B cell (primary cell): ENCODE measurements at regions not wholly inside any gene's neighbourhood (a gene's known extent, or its start where the extent isn't known, plus 50 kb on each side); places are given as distances from the start of the nearest gene placed in this dataset.

Experiments used
- ATAC-seq: fragments of 200-7000 bp; cut with Tn5 transposase; one replicate; pipeline ENCODE4 v1.10.0; 2021; ENCODE audit warnings: low read depth, mild to moderate bottlenecking, moderate number of reproducible peaks, moderate library complexity
- CTCF ChIA-PET: fragments of 350-600 bp; sonication (Branson Sonifier 250); formaldehyde crosslinking; loops from one replicate; lab custom pipeline; 2021; ENCODE audit warnings: antibody characterized with exemption, inconsistent platforms; lab: Charles Lee
- POLR2A ChIA-PET: fragments of 350-600 bp; sonication (Branson Sonifier 250); formaldehyde crosslinking; loops from one replicate; lab custom pipeline; 2021; ENCODE audit warnings: antibody characterized with exemption; lab: Charles Lee
- DNase-seq: peaks from one replicate; pipeline ENCODE4 v3.0.0; 2013
- H2AFZ ChIP-seq: 2 replicates; pipeline ENCODE4 v1.6.1; 2012; ENCODE audit warnings: mild to moderate bottlenecking, low read depth, low read length; ENCODE audit not compliant: insufficient read depth, poor library complexity, severe bottlenecking
- H3K27ac ChIP-seq, 2 donors: 1 replicate in 1 of 2; 2 replicates in 1 of 2; pipeline ENCODE4 v1.5.1; 2012 to 2013; ENCODE audit warnings: low read length in 2 of 2, mild to moderate bottlenecking in 2 of 2, moderate library complexity in 1 of 2
- H3K27me3 ChIP-seq, 4 experiments: fragments of 200-600 bp in 1 of 4; sonication (generic) in 1 of 4; replicated peaks in 1 of 4; 1 replicate in 2 of 4; 2 replicates in 2 of 4; pipeline versions ENCODE4 v1.6.1 to v1.7.0; 2013 to 2016; ENCODE audit warnings: low read length in 3 of 4, mild to moderate bottlenecking in 2 of 4, mixed read lengths in 1 of 4, moderate library complexity in 1 of 4; ENCODE audit not compliant: insufficient read depth in 4 of 4, control insufficient read depth in 3 of 4; ENCODE audit errors: control extremely low read depth in 1 of 4
- H3K36me3 ChIP-seq, 2 experiments: replicated peaks in 1 of 2; 1 replicate in 1 of 2; 2 replicates in 1 of 2; pipeline versions ENCODE4 v1.6.1 to v1.7.1; 2013; ENCODE audit warnings: low read length in 1 of 2; ENCODE audit not compliant: insufficient read depth in 2 of 2, control insufficient read depth in 1 of 2; ENCODE audit errors: control extremely low read depth in 1 of 2, extremely low read depth in 1 of 2
- H3K4me1 ChIP-seq, 2 donors: fragments of 200-600 bp in 1 of 2; sonication (generic) in 1 of 2; 1 replicate in 1 of 2; 2 replicates in 1 of 2; pipeline versions ENCODE4 v1.5.1 to v1.6.1; 2013 to 2017; ENCODE audit warnings: low read length in 2 of 2; ENCODE audit not compliant: control insufficient read depth in 2 of 2, insufficient read depth in 2 of 2
- H3K4me2 ChIP-seq: replicated peaks from 2 replicates; pipeline ENCODE3; 2012; ENCODE audit warnings: mild to moderate bottlenecking, low read depth, low read length; ENCODE audit not compliant: poor library complexity, severe bottlenecking
- H3K4me3 ChIP-seq, 5 experiments: fragments of 200-600 bp in 1 of 5; sonication (generic) in 1 of 5; 1 replicate in 3 of 5; 2 replicates in 2 of 5; pipeline versions ENCODE4 v1.5.1 to v1.7.0; 2011 to 2016; ENCODE audit warnings: low read length in 4 of 5, mild to moderate bottlenecking in 4 of 5, low read depth in 2 of 5, control low read depth in 1 of 5, moderate library complexity in 1 of 5; ENCODE audit not compliant: insufficient read depth in 1 of 5; ENCODE audit errors: control extremely low read depth in 1 of 5, extremely low read depth in 1 of 5
- H3K79me2 ChIP-seq: fragments of 200-600 bp; sonication (generic); one replicate; pipeline ENCODE4 v1.6.0; 2016; ENCODE audit warnings: low read length; ENCODE audit not compliant: control insufficient read depth, insufficient read depth
- H3K9ac ChIP-seq: fragments of 200-600 bp; sonication (generic); 2 replicates; pipeline ENCODE4 v1.6.1; 2017; ENCODE audit warnings: mild to moderate bottlenecking, low read length, moderate library complexity
- H3K9me3 ChIP-seq, 3 donors: one replicate each; pipeline versions ENCODE4 v1.6.1 to v1.7.1; 2013; ENCODE audit warnings: low read length in 2 of 3; ENCODE audit not compliant: control insufficient read depth in 2 of 3, insufficient read depth in 1 of 3; ENCODE audit errors: control extremely low read depth in 1 of 3
- H4K20me1 ChIP-seq: 2 replicates; pipeline ENCODE4 v1.6.0; 2012; ENCODE audit warnings: mild to moderate bottlenecking, low read length; ENCODE audit not compliant: insufficient read depth, control insufficient read depth, poor library complexity, severe bottlenecking
- H3K27ac Mint-ChIP-seq: one replicate; pipeline ENCODE4 v1.8.0; 2021; ENCODE audit warnings: mixed read lengths
- H3K27me3 Mint-ChIP-seq: one replicate; pipeline ENCODE4 v1.8.0; 2021; ENCODE audit warnings: mixed read lengths
- H3K4me1 Mint-ChIP-seq: one replicate; pipeline ENCODE4 v1.8.0; 2021; ENCODE audit warnings: mixed read lengths
- H3K4me3 Mint-ChIP-seq: one replicate; pipeline ENCODE4 v1.8.0; 2021; ENCODE audit warnings: mixed read lengths
- H3K9me3 Mint-ChIP-seq: one replicate; pipeline ENCODE4 v1.8.0; 2022; ENCODE audit warnings: mixed read lengths; ENCODE audit not compliant: insufficient read depth
- CTCF ChIP-seq: fragments of 200-600 bp; IDR thresholded peaks from one replicate; pipeline ENCODE4 v1.8.0; 2022; ENCODE audit warnings: antibody characterized with exemption, mild to moderate bottlenecking
- EZH2 ChIP-seq: IDR thresholded peaks from 2 replicates; pipeline ENCODE4 v1.6.1; 2012; ENCODE audit warnings: borderline replicate concordance, low read depth, mild to moderate bottlenecking, moderate library complexity, low read length; ENCODE audit not compliant: insufficient read depth, poor library complexity, severe bottlenecking
- WGBS: methylation state at CpG from one replicate; pipeline ENCODE4 v1.1.5; 2013; ENCODE audit warnings: missing lambda C conversion rate; ENCODE audit not compliant: insufficient coverage; 5-methylcytosine and 5-hydroxymethylcytosine counted together
- intact Hi-C: fragments of 100-400 bp; cut with micrococcal nuclease; formaldehyde crosslinking; loops from one replicate; pipeline ENCODE4 v1.10.0; 2022

GRCh38 chr13:88162076-88162702, 491.0 kb downstream of the SLITRK5 start:
- Histone ChIP-seq H3K4me2 (no peak overlapping the region), H3K9ac (no peak overlapping the region), H3K27me3 (no peaks in the 10 kb centered on the region), H4K20me1 (no peaks in the 10 kb centered on the region), H3K79me2 (no peaks in the 10 kb centered on the region), H3K4me3 (no peak overlapping the region), H3K9me3 (no peaks in the 10 kb centered on the region), H2AFZ (no peak overlapping the region), H3K36me3 (no peaks in the 10 kb centered on the region), H3K27ac (no peak overlapping the region), H3K4me1 (no peaks in the 10 kb centered on the region)
- Mint-ChIP-seq H3K4me3 (no peak overlapping the region), H3K9me3 (peaks cover 2% of the 10 kb centered on the region), H3K27me3 (no peaks in the 10 kb centered on the region), H3K4me1 (no peaks in the 10 kb centered on the region), H3K27ac (no peak overlapping the region)
- ChIA-PET POLR2A (no interaction called here), CTCF (no interaction called here)
- 40% methylated on average over 1 of the region's 2 CpGs for WGBS
- ATAC-seq: no peak
- DNase-seq: no peak
- intact Hi-C loops: no loop called here
- TF ChIP-seq CTCF: no peak

- no peaks in the 10 kb centered on the region for H3K27me3 ChIP-seq
- intact Hi-C loops: no loop called here
- Mint-ChIP-seq H3K27ac (no peak overlapping the region), H3K4me1 (no peaks in the 10 kb centered on the region), H3K9me3 (no peaks in the 10 kb centered on the region), H3K4me3 (no peak overlapping the region), H3K27me3 (no peaks in the 10 kb centered on the region)
- H3K36me3 ChIP-seq: no peaks in the 10 kb centered on the region
- ATAC-seq (no peak), DNase-seq (no peak)
- 87% methylated on average over 4 of the region's 4 CpGs for WGBS
- POLR2A ChIA-PET: no interaction called here
- no peak overlapping the region for H3K9ac ChIP-seq
- no peak overlapping the region for H2AFZ ChIP-seq
- H3K79me2 ChIP-seq: no peaks in the 10 kb centered on the region
- H3K4me1 ChIP-seq: no peaks in the 10 kb centered on the region
- H4K20me1 ChIP-seq: no peaks in the 10 kb centered on the region
- no peak for TF ChIP-seq EZH2
- TF ChIP-seq CTCF: no peak
- CTCF ChIA-PET: no interaction called here
- H3K4me2 ChIP-seq: no peak overlapping the region
- no peaks in the 10 kb centered on the region for H3K9me3 ChIP-seq
- no peak overlapping the region for H3K4me3 ChIP-seq
- H3K27ac ChIP-seq: no peak overlapping the region
These were observed 505.1 kb downstream of the SLITRK5 start for GRCh38 chr13:88176231-88176630.
